IMR-90 (cell line): ENCODE measurements at regions not wholly inside any gene's neighbourhood (a gene's known extent, or its start where the extent isn't known, plus 50 kb on each side); places are given as distances from the start of the nearest gene placed in this dataset.

Experiments used
- ELK1 ChIP-seq: fragments of 150-350 bp; IDR thresholded peaks from 2 replicates; pipeline ENCODE4 v1.6.1; 2016; ENCODE audit warnings: low read depth, mild to moderate bottlenecking, low read length, moderate library complexity, borderline replicate concordance
- NFE2L2 ChIP-seq: fragments of 150-350 bp; IDR thresholded peaks from 2 replicates; pipeline ENCODE4 v1.6.1; 2016; ENCODE audit warnings: low read depth, mild to moderate bottlenecking, low read length
- POLR2A ChIP-seq: IDR thresholded peaks from 2 replicates; pipeline ENCODE4 v1.6.1; 2012; ENCODE audit warnings: mild to moderate bottlenecking, low read depth, low read length
- RAD21 ChIP-seq: IDR thresholded peaks from 2 replicates; pipeline ENCODE4 v1.6.1; 2012; ENCODE audit warnings: low read length, improper control_type of control experiment
- TF ChIP-seq, protein P1 (sequence below): conservative IDR thresholded peaks from 2 replicates; pipeline ENCODE4 v1.5.1; 2012; ENCODE audit warnings: mild to moderate bottlenecking, low read depth, low read length, improper control_type of control experiment

DNA sequence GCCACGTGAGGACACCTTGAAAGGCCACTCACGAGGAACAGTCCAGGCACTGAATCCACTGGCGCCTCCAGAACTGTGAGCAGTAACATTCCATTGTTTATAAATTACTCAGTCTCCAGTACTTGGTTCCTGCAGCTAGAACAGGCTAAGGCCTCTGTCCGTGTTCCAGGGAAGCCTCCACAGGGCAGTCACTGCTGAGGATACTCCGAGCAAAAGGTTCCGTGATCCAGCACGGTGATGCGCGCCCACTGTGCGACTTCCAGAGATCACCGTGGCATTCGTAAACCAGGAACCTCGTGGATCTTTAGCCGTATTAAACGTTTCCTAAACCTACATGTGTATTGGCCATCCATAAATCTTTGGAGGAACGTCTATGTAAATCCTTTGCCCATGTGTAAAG, 51.5 kb upstream of the SALL3 start:
- no peak for TF ChIP-seq POLR2A
- TF ChIP-seq, protein P1, sequence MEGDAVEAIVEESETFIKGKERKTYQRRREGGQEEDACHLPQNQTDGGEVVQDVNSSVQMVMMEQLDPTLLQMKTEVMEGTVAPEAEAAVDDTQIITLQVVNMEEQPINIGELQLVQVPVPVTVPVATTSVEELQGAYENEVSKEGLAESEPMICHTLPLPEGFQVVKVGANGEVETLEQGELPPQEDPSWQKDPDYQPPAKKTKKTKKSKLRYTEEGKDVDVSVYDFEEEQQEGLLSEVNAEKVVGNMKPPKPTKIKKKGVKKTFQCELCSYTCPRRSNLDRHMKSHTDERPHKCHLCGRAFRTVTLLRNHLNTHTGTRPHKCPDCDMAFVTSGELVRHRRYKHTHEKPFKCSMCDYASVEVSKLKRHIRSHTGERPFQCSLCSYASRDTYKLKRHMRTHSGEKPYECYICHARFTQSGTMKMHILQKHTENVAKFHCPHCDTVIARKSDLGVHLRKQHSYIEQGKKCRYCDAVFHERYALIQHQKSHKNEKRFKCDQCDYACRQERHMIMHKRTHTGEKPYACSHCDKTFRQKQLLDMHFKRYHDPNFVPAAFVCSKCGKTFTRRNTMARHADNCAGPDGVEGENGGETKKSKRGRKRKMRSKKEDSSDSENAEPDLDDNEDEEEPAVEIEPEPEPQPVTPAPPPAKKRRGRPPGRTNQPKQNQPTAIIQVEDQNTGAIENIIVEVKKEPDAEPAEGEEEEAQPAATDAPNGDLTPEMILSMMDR: no peak
- TF ChIP-seq ELK1: no peak
- TF ChIP-seq RAD21: no peak
- TF ChIP-seq NFE2L2: no peak
